Neuronal stem cell (in vitro differentiated cells): ENCODE measurements at regions not wholly inside any gene's neighbourhood (a gene's known extent, or its start where the extent isn't known, plus 50 kb on each side); places are given as distances from the start of the nearest gene placed in this dataset.
"Not testable (repeated sequence)": the region's sequence is repeated elsewhere in the genome, so short reads cannot be mapped to it uniquely, and the experiment has no call there.

Source experiments
- DNase-seq: peaks from one replicate; pipeline ENCODE4 v3.0.0-alpha.2; 2013; ENCODE audit warnings: low spot score
- H2AFZ ChIP-seq: one replicate; pipeline ENCODE4 v1.6.1; 2013; ENCODE audit warnings: mild to moderate bottlenecking, low read length, inconsistent platforms
- H2AK5ac ChIP-seq: 2 replicates; pipeline ENCODE4 v1.6.1; 2013; ENCODE audit warnings: low read depth, mild to moderate bottlenecking, inconsistent platforms, low read length, moderate library complexity, mixed read lengths
- H2BK120ac ChIP-seq: 2 replicates; pipeline ENCODE4 v1.6.1; 2013; ENCODE audit warnings: low read depth, mild to moderate bottlenecking, inconsistent platforms, low read length, moderate library complexity, mixed read lengths
- H2BK12ac ChIP-seq: one replicate; pipeline ENCODE4 v1.6.1; 2013; ENCODE audit warnings: low read length, inconsistent platforms
- H2BK15ac ChIP-seq: 2 replicates; pipeline ENCODE4 v1.6.1; 2013; ENCODE audit warnings: mild to moderate bottlenecking, low read length, inconsistent platforms, mixed read lengths
- H2BK5ac ChIP-seq: one replicate; pipeline ENCODE4 v1.6.1; 2013; ENCODE audit warnings: inconsistent platforms, mild to moderate bottlenecking, low read length, moderate library complexity
- H3K14ac ChIP-seq: one replicate; pipeline ENCODE4 v1.6.1; 2013; ENCODE audit warnings: low read length, inconsistent platforms
- H3K18ac ChIP-seq: 2 replicates; pipeline ENCODE4 v1.6.1; 2013; ENCODE audit warnings: low read length, inconsistent platforms
- H3K23ac ChIP-seq: 2 replicates; pipeline ENCODE4 v1.6.1; 2013; ENCODE audit warnings: low read depth, mild to moderate bottlenecking, mixed read lengths, low read length, inconsistent platforms; ENCODE audit not compliant: poor library complexity
- H3K27ac ChIP-seq: replicated peaks from 3 replicates; pipeline ENCODE4 v1.5.1; 2013; ENCODE audit warnings: low read length, inconsistent platforms
- H3K27me3 ChIP-seq, 3 experiments: 2 replicates each; pipeline ENCODE4 v1.6.1; 2013; ENCODE audit warnings: low read length in 3 of 3, mild to moderate bottlenecking in 2 of 3, inconsistent platforms in 1 of 3, low read depth in 1 of 3, mixed read lengths in 1 of 3, moderate library complexity in 1 of 3; ENCODE audit not compliant: control insufficient read depth in 3 of 3, insufficient read depth in 3 of 3
- H3K36me3 ChIP-seq, 2 donors: replicated peaks in 1 of 2; 2 replicates each; pipeline ENCODE4 v1.6.1; 2013; ENCODE audit warnings: low read length in 2 of 2; ENCODE audit not compliant: control insufficient read depth in 2 of 2, insufficient read depth in 2 of 2
- H3K4ac ChIP-seq: 2 replicates; pipeline ENCODE4 v1.6.1; 2013; ENCODE audit warnings: inconsistent platforms, mild to moderate bottlenecking, low read length, moderate library complexity
- H3K4me1 ChIP-seq, 2 donors: 1 replicate in 1 of 2; 2 replicates in 1 of 2; pipeline ENCODE4 v1.6.1; 2013; ENCODE audit warnings: low read length in 2 of 2, low read depth in 1 of 2; ENCODE audit not compliant: control insufficient read depth in 2 of 2, insufficient read depth in 1 of 2
- H3K4me2 ChIP-seq: one replicate; pipeline ENCODE4 v1.6.1; 2013; ENCODE audit warnings: mild to moderate bottlenecking, low read length, inconsistent platforms; ENCODE audit not compliant: insufficient read depth, poor library complexity, severe bottlenecking
- H3K4me3 ChIP-seq, 2 donors: 2 replicates each; pipeline ENCODE4 v1.5.1; 2013; ENCODE audit warnings: low read length in 2 of 2, mild to moderate bottlenecking in 2 of 2, inconsistent platforms in 1 of 2, moderate library complexity in 1 of 2
- H3K79me1 ChIP-seq: one replicate; pipeline ENCODE4 v1.6.1; 2013; ENCODE audit warnings: low read depth, mild to moderate bottlenecking, inconsistent platforms, low read length, moderate library complexity
- H3K9ac ChIP-seq: one replicate; pipeline ENCODE4 v1.6.1; 2013; ENCODE audit warnings: mild to moderate bottlenecking, low read depth, low read length, inconsistent platforms; ENCODE audit not compliant: poor library complexity
- H3K9me3 ChIP-seq, 2 donors: replicated peaks in 1 of 2; 2 replicates each; pipeline versions ENCODE3 to v1.6.1; 2013; ENCODE audit warnings: low read length in 2 of 2, mild to moderate bottlenecking in 2 of 2, inconsistent platforms in 1 of 2, low read depth in 1 of 2, mixed read lengths in 1 of 2, moderate library complexity in 1 of 2; ENCODE audit not compliant: control insufficient read depth in 2 of 2, insufficient read depth in 1 of 2
- H4K8ac ChIP-seq: one replicate; pipeline ENCODE4 v1.6.1; 2013; ENCODE audit warnings: low read depth, mild to moderate bottlenecking, inconsistent platforms, low read length, moderate library complexity
- H4K91ac ChIP-seq: one replicate; pipeline ENCODE4 v1.6.1; 2013; ENCODE audit warnings: low read length, low read depth, mild to moderate bottlenecking, inconsistent platforms; ENCODE audit not compliant: poor library complexity
- WGBS, 2 donors: extraction: QIAGEN DNeasy Blood & Tissue Kit; methylation state at CpG; one replicate each; pipeline ENCODE4 v1.1.7; 2013; ENCODE audit warnings: missing lambda C conversion rate in 2 of 2, mixed read lengths in 1 of 2; ENCODE audit not compliant: insufficient read length in 2 of 2, insufficient replicate concordance in 1 of 2; ENCODE audit errors: extremely low coverage in 2 of 2; 5-methylcytosine and 5-hydroxymethylcytosine counted together

- Histone ChIP-seq H2AK5ac (peak overlapping the region; percentile 37), H3K27me3 (peaks cover 0 to 37% (median 9%) of the 10 kb centered on the region in 3 experiments), H3K14ac (peak overlapping the region; percentile 71), H2AFZ (peak overlapping the region; percentile 93), H2BK15ac (peak overlapping the region; percentile 49)
- not testable (repeated sequence) for H3K79me1 ChIP-seq, H2BK120ac ChIP-seq, H4K91ac ChIP-seq, H3K4me2 ChIP-seq, H3K4me1 ChIP-seq, H3K27ac ChIP-seq, H3K36me3 ChIP-seq, H3K9ac ChIP-seq, H3K18ac ChIP-seq, H2BK5ac ChIP-seq, H3K4me3 ChIP-seq, H3K4ac ChIP-seq, DNase-seq, H3K23ac ChIP-seq, H3K9me3 ChIP-seq, H2BK12ac ChIP-seq, H4K8ac ChIP-seq
- WGBS, 2 donors = no CpG with 5 or more reads among the region's 28 CpGs
Observed at GRCh38 chr2:131671841-131672470, 144.3 kb downstream of the CCDC74A start.

- WGBS, 2 donors = no CpG with 5 or more reads among the region's 38 CpGs
- peak overlapping the region; percentile 40 to 50 for H3K4me3 ChIP-seq
- H3K9me3 ChIP-seq = not testable (repeated sequence)
Observed at GRCh38 chr2:131672471-131673399, 145.0 kb downstream of the CCDC74A start.

GRCh38 chr2:131673400-131674173 lies 145.9 kb downstream of the CCDC74A start:
- peaks cover 5 to 6% of the 10 kb centered on the region in 2 donors for H3K4me1 ChIP-seq
- H2AK5ac ChIP-seq = peak overlapping the region; percentile 84
- no peaks in the 10 kb centered on the region for H3K36me3 ChIP-seq
- peak overlapping the region; percentile 87 for H3K18ac ChIP-seq
- H3K9me3 ChIP-seq = no peaks in the 10 kb centered on the region
- H3K4me3 ChIP-seq = peak overlapping the region; percentile 40 to 74
- no peak overlapping the region for H3K4ac ChIP-seq
- peak overlapping the region; percentile 82 for H3K14ac ChIP-seq
- H3K27me3 ChIP-seq = peaks cover 0 to 37% (median 9%) of the 10 kb centered on the region in 3 experiments
- peak overlapping the region; percentile 93 for H2AFZ ChIP-seq
- H4K8ac ChIP-seq = peak overlapping the region; percentile 43
- peak overlapping the region; percentile 39 for H2BK5ac ChIP-seq
- peak overlapping the region; percentile 83 for H3K9ac ChIP-seq
- H3K79me1 ChIP-seq = no peaks in the 10 kb centered on the region
- no peak overlapping the region for H3K27ac ChIP-seq
- peak overlapping the region; percentile 67 for H2BK15ac ChIP-seq
- peak overlapping the region; percentile 85 for H3K23ac ChIP-seq
- peak overlapping the region; percentile 85 for H3K4me2 ChIP-seq
- H2BK12ac ChIP-seq = peak overlapping the region; percentile 73
- no peak overlapping the region for H2BK120ac ChIP-seq
- no peak overlapping the region for H4K91ac ChIP-seq
- no CpG with 5 or more reads among the region's 48 CpGs for WGBS, 2 donors
- DNase-seq = peak; percentile 54

More at GRCh38 chr2:131672471-131673399, 145.0 kb downstream of the CCDC74A start:
- peak overlapping the region; percentile 84 for H2AK5ac ChIP-seq
- H2BK12ac ChIP-seq = peak overlapping the region; percentile 58
- peak overlapping the region; percentile 85 for H3K4me2 ChIP-seq
- H3K27ac ChIP-seq, H3K4me1 ChIP-seq, H3K36me3 ChIP-seq, H4K91ac ChIP-seq, H3K14ac ChIP-seq, H3K4ac ChIP-seq, H2BK120ac ChIP-seq, DNase-seq, H3K79me1 ChIP-seq: not testable (repeated sequence)
- peak overlapping the region; percentile 67 for H2BK15ac ChIP-seq
- H3K23ac ChIP-seq = peak overlapping the region; percentile 85
- peak overlapping the region; percentile 39 for H2BK5ac ChIP-seq
- H2AFZ ChIP-seq = peak overlapping the region; percentile 93
- H4K8ac ChIP-seq = peak overlapping the region; percentile 43
- peak overlapping the region; percentile 76 for H3K18ac ChIP-seq
- peak overlapping the region; percentile 83 for H3K9ac ChIP-seq
- peaks cover 0 to 37% (median 9%) of the 10 kb centered on the region in 3 experiments for H3K27me3 ChIP-seq
